ENCODE measurements at regions not wholly inside any gene's neighbourhood (a gene's known extent, or its start where the extent isn't known, plus 50 kb on each side); places are given as distances from the start of the nearest gene placed in this dataset.

DNA sequence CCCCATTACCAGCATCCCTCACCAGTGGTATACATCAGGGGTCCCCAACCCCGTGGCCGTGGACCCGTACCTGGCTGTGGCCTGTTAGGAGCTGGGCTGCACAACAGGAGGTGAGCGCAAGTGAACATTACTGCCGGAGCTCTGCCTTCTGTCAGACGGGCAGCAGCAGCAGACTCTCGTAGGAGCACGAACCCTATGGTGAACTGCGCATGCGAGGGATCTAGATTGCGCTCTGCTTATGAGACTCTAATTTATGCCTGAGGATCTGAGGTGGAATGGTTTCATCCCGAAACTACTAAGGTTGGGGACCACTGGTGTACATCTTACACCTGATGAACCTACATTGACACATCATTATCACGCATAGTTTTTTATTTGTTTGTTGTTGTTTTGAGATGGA is 52.8 kb upstream of the DHX15 start:
- Histone ChIP-seq H3K27ac (no peak overlapping the region), H3K4me3 (no peak overlapping the region)
- TF ChIP-seq, protein P1, sequence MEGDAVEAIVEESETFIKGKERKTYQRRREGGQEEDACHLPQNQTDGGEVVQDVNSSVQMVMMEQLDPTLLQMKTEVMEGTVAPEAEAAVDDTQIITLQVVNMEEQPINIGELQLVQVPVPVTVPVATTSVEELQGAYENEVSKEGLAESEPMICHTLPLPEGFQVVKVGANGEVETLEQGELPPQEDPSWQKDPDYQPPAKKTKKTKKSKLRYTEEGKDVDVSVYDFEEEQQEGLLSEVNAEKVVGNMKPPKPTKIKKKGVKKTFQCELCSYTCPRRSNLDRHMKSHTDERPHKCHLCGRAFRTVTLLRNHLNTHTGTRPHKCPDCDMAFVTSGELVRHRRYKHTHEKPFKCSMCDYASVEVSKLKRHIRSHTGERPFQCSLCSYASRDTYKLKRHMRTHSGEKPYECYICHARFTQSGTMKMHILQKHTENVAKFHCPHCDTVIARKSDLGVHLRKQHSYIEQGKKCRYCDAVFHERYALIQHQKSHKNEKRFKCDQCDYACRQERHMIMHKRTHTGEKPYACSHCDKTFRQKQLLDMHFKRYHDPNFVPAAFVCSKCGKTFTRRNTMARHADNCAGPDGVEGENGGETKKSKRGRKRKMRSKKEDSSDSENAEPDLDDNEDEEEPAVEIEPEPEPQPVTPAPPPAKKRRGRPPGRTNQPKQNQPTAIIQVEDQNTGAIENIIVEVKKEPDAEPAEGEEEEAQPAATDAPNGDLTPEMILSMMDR (IDR thresholded peaks at IDR 0.05), result no peak
- no peak for DNase-seq (ENCODE audit: low spot score)

DNA sequence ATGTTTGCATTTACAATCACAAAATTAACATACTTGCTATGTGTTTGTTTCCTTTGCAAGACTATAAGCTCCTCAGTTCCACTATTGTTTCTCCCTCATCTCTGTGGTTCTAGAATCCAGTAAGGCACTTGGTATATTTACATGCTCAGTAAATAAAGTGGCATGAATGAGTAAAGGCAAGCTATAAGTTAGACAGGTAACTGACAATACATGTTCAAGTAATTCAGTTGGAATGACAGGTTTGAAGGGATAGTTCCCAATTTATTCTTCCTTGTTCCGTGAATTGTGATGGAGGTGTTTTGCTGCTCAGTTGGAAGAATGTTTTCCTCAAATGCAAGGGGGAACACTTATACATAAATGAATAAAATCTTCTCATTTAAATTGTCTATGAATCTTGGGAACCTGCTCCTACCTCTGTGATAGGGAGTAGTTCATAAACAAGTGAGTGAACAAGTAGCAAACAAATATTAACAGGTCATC is 54.1 kb upstream of the DHX15 start:
- no peak for DNase-seq (ENCODE audit: low spot score)
- Histone ChIP-seq H3K27ac (no peak overlapping the region), H3K4me3 (no peak overlapping the region)
- TF ChIP-seq, protein P1 (IDR thresholded peaks at IDR 0.05), result no peak

DNA sequence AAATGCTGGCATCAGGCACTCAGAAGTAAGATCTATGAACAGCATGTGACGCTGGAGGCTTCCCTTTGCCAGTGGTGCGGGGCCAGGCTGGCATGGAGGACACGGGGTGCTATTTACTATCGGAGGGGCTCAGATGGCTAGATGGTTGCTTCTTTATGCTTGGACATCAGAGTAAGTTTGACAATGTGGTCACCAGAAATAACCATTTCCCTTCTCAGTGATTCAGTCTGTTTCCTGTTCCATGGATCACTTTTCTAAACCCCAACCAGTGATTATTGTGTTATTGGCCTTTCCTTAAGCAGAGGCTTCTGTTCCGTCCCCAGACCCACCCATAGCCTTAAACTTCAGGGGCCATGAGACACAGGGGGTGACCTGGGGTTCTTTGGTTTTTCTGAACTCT is 55.4 kb upstream of the DHX15 start:
- Histone ChIP-seq H3K4me3 (no peak overlapping the region), H3K27ac (no peak overlapping the region)
- TF ChIP-seq, protein P1 (IDR thresholded peaks at IDR 0.05), result no peak
- no peak for DNase-seq (ENCODE audit: low spot score)

DNA sequence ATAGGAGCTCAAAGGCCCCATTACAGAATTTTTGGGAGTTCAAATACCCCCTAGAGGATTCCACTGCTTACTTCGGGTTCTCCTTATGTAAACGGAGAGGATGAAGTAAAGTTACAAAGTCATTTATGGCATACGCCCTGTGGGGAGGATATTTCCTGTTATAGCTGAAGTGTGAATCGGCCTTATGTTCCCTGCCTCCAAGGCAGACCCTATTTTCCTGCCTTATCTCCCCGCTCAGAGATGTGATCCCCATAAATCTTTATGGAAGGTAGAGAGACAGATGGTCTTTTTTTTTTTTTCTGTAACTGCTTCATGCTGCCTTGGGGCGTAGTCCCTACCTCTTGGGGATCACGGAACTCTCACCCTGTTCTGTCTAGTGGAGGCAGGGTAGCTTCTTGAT is 56.0 kb upstream of the DHX15 start:
- no peak overlapping the region for H3K4me3 ChIP-seq
- TF ChIP-seq, protein P1 (IDR thresholded peaks at IDR 0.05), result no peak
- H3K27ac ChIP-seq, result no peak overlapping the region
- no peak for DNase-seq (ENCODE audit: low spot score)

DNA sequence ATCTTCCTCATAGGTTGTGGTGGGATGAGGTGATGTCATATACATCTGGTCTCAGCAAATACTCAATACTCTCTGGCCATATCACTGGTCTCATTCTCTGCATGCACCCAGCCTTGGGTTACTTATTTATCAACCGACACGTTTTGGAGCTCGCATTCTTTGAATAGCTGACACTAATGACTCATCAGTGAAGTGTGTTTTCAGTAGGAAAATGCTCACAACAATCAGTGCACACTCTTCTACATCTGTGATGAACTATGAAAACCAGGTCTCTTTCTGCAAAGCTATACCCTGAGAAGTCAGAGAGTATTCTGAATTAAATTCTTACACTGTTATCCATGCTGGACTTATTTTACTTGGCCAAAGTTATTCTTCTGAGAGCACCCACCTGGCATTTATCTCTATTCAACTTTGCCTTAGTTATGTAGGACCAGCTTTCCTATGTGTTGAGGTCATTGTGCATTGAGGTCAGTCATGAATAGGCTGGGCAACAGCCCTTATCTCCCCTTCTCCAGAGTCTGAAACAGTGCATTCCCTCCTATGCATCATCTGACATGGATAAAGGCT is 58.7 kb upstream of the DHX15 start:
- TF ChIP-seq, protein P1 (IDR thresholded peaks at IDR 0.05), result no peak
- Histone ChIP-seq H3K27ac (no peak overlapping the region), H3K4me3 (no peak overlapping the region)
- DNase-seq (ENCODE audit: low spot score), result no peak

DNA sequence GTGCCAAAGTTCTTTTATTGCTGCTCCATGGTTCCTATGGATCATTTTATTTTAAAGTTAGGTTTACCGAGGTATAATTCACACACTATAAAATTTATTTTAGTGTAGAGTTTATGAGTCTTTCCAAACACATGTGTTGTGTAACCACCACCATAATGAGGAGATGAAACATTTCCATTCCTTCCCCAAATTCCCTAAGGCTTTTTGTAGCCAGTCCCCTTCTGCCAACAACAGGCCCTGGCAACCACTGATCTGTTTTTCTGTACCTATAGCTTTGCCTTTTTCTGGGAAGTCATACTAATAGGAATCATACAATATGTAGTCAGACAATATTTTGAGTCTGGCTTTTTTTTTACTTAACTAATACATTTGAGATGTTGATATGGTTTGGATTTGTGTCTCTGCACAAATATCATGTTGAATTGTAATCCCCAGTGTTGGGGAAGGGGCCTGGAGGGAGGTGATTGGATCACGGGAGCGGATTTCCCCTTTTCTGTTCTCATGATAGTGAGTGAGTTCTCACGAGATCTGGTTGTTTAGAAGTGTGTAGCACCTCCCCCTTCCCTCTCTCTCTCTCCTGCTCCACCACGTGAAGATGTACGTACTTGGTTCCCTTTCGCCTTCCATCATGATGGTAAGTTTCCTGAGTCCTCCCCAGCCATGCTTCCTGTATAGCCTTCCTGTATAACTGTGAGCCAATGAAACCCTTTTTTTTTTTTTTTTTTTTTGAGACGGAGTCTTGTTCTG is 59.6 kb upstream of the DHX15 start:
- TF ChIP-seq, protein P1 (IDR thresholded peaks at IDR 0.05), result no peak
- H3K27ac ChIP-seq, result no peak overlapping the region
- DNase-seq (ENCODE audit: low spot score), result no peak
- no peak overlapping the region for H3K4me3 ChIP-seq
